Lower leg skin (tissue), 4 donors: ENCODE measurements at regions not wholly inside any gene's neighbourhood (a gene's known extent, or its start where the extent isn't known, plus 50 kb on each side); places are given as distances from the start of the nearest gene placed in this dataset.

ENCODE experiments used
- DNase-seq, 2 donors: peaks; one replicate each; pipeline ENCODE4 v3.0.0-alpha.2; 2019; ENCODE audit warnings: low spot score in 2 of 2
- H3K4me3 ChIP-seq: fragments of 200-600 bp; sonication (generic); 2 replicates; pipeline ENCODE4 v1.5.1; 2017; ENCODE audit warnings: mild to moderate bottlenecking, low read depth; ENCODE audit not compliant: poor library complexity, severe bottlenecking
- POLR2A ChIP-seq, 2 donors: fragments of 450-650 bp; IDR thresholded peaks; one replicate each; pipeline ENCODE4 v1.6.1; 2016 to 2017; ENCODE audit warnings: antibody characterized with exemption in 2 of 2, mild to moderate bottlenecking in 1 of 2, moderate library complexity in 1 of 2
- WGBS, 2 donors: methylation state at CpG; one replicate each; pipeline ENCODE4 v1.1.5; 2018; 5-methylcytosine and 5-hydroxymethylcytosine counted together
- intact Hi-C: fragments of 100-400 bp; cut with DNase I; formaldehyde crosslinking; loops from one replicate; pipeline ENCODE4 v1.15.0; 2023; ENCODE audit warnings: low total_unique reads
- TF ChIP-seq, protein P1 (sequence below), 3 donors: fragments of 450-650 bp; IDR thresholded peaks; one replicate each; pipeline ENCODE4 v1.5.1; 2016; ENCODE audit warnings: antibody characterized with exemption in 3 of 3, mild to moderate bottlenecking in 3 of 3, moderate library complexity in 2 of 3

DNA sequence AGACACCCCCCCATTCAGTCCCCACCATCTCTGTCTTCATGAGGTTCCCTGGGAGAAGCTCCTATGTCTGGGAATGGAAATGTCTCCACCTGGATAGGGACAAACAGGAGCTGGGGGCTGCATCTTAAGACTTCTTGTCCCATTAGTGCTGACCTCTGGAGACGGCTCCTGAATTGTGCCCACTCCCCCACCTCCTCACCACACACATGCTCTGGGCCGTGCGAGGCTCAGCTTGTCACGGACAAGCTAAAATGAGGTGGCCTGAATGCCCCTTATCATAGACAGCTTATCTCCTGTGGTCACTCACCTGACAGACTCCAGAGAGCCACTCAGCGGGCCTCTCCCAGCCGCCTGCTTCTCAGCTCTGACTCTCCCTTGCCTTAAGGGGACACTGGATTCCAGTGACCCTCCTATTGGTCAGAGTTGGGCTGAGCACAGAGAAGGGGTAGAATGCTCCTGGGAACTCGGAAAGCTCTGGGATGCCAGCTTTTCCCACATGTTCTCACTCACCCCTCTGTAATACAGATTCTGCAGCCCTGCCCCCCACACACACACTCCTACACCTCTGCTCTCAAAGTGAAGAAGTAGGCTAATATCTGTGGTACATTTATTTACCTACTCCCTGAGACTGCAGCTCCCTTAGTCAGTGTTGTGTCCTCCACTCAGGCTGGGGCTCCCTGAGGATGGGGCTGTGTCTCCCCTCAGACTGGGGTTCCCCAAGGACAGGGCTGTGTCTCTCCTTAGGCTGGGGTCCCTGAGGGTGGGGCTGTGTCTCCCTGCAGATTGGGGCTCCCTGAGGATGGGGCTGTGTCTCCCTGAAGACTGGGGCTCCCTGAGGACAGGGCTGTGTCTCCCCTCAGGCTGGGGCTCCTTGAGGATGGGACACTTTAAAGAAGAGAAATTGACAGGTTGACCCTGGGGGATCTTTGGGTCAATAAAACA lies 167.5 kb downstream of the VEGFA start:
- peak in 1 of 2 donors; percentile 70 for DNase-seq
- H3K4me3 ChIP-seq = no peak overlapping the region
- 88 to 93% methylated on average over 7 of the region's 7 CpGs for WGBS, 2 donors
- TF ChIP-seq, protein P1, sequence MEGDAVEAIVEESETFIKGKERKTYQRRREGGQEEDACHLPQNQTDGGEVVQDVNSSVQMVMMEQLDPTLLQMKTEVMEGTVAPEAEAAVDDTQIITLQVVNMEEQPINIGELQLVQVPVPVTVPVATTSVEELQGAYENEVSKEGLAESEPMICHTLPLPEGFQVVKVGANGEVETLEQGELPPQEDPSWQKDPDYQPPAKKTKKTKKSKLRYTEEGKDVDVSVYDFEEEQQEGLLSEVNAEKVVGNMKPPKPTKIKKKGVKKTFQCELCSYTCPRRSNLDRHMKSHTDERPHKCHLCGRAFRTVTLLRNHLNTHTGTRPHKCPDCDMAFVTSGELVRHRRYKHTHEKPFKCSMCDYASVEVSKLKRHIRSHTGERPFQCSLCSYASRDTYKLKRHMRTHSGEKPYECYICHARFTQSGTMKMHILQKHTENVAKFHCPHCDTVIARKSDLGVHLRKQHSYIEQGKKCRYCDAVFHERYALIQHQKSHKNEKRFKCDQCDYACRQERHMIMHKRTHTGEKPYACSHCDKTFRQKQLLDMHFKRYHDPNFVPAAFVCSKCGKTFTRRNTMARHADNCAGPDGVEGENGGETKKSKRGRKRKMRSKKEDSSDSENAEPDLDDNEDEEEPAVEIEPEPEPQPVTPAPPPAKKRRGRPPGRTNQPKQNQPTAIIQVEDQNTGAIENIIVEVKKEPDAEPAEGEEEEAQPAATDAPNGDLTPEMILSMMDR (IDR thresholded peaks at IDR 0.05) = no peak
- intact Hi-C loops = no loop called here

DNA sequence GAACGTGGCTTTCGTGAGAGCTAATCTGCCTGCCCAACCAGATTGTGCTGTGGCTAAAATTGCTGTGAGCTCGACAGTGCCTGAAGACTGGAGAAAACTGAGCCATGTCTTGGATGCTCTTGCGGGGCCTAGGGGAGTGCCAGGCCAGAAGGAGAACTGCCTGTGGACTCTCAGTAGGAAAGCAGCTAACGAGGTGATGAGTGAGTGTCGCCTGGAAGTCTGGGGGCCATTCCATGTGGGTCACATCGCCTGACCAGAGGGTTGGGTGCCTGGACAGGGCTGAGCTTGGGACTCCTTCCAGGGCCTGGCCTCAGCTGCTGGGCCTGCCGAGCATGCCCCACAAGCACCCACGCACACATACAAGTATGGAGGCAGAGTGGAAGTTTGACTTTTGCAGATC lies 166.5 kb downstream of the VEGFA start:
- intact Hi-C loops = no loop called here
- peak in 1 of 2 donors; percentile 59 for DNase-seq
- 75 to 77% methylated on average over 9 of the region's 9 CpGs for whole genome bisulfite sequencing, 2 donors
- TF ChIP-seq POLR2A (IDR thresholded peaks at IDR 0.05) = no peak
- TF ChIP-seq, protein P1 (IDR thresholded peaks at IDR 0.05) = no peak
- no peak overlapping the region for H3K4me3 ChIP-seq

DNA sequence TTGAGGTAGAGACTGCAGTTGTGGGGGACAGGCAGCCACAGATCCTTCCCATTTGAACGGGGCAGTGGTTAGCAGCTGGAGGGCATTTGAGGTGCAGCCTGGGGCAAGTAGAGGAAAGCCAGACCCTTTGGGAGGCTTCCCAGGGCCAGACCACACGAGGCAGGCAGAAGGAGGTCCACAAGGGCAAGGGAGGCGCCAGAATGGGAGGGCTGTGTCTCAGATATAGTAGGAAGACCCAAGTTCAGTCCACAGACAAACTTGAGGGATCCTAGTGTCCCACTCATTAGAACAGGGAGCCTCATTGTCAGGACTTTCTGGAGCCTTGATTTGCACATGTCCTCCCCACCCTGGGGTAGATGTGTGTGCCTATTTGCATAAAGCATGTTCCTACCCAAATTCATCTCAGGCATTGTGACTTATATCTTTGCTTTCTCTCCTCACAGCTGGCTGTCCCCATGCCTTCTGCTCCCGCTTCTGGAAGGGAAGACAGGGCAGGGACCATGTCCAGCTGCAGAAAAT lies 166.0 kb downstream of the VEGFA start:
- no peak overlapping the region for H3K4me3 ChIP-seq
- 76 to 77% methylated on average over 4 of the region's 4 CpGs for WGBS, 2 donors
- no peak for DNase-seq
- intact Hi-C loops = no loop called here
- TF ChIP-seq POLR2A (IDR thresholded peaks at IDR 0.05) = no peak
- TF ChIP-seq, protein P1 (IDR thresholded peaks at IDR 0.05) = no peak

DNA sequence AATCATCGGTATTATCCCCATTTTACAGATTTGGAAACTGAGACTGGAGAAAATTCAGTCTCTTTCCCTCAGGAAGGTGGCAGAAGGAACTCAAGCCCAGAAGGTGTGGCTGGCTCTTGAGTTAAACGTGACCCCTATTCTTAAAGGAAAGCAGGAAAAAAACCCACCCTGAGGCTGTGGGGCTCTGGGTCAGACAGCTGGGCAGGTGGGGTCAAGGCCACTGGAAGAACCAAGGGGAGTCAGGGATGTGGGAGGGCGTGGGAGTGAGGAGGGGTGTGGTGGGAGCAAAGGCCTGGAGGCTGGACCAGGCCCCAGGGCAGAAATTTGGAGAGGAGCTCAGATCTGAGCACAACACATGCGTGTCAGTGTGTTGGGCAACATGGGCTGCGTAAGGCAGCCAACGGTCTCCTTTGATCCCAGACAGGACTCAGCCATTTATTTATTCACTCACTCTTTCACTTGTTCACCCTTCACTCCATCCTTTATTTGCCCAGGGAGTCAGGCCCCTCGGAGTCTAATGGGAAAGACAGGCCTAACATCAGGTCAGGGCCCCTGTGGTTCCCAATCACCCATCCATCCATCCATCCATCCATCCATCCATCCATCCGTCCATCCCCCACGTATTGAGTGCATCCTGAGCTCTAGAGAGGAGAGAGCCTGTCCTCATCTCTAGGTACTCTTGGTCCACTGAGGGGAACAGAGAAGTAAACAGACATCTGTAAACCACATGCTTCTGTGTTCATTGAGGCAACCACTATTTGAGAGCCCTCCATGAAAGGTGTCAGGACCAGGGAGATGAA lies 165.0 kb downstream of the VEGFA start:
- peak in 1 of 2 donors; percentile 64 for DNase-seq
- TF ChIP-seq POLR2A (IDR thresholded peaks at IDR 0.05) = no peak
- TF ChIP-seq, protein P1 (IDR thresholded peaks at IDR 0.05) = no peak
- 75 to 82% methylated on average over 9 of the region's 9 CpGs for whole genome bisulfite sequencing, 2 donors
- intact Hi-C loops = no loop called here
- no peak overlapping the region for H3K4me3 ChIP-seq

DNA sequence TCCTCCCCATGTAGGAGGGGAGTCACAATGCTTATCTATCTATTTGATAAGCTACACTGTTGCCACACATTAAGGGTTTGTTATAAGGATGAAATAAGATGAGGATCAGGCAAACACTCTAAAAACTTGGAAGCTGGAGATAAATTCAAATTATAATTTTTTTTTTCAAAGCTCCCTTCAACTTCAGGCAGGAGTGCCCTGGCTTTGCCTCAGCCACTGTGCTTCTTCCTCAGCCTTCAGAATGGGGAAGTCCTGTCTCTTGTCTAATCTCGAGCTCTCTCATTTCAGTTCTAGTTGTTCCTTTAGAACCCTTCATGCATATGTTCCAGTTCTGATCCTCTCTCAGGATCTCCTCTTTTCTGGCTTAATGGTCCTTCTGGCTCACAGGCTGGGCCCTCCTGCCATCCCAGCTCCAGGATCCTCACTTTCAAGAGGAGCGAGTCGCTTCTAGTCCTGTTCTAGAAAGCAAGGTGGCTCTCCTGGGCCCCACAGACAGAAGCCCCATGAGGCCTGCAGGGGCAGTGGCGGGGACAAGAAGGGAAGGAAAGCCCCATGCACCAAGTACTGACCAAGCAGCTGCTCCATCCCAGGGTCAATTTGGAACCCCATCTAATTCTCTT lies 164.3 kb downstream of the VEGFA start:
- DNase-seq = peak in 1 of 2 donors; percentile 57
- TF ChIP-seq POLR2A (IDR thresholded peaks at IDR 0.05) = no peak
- TF ChIP-seq, protein P1 (IDR thresholded peaks at IDR 0.05) = no peak
- intact Hi-C loops = no loop called here
- WGBS, 2 donors = 97% methylated on average over 4 of the region's 4 CpGs
- no peak overlapping the region for H3K4me3 ChIP-seq
